Keratinocyte (primary cell): ENCODE measurements at regions not wholly inside any gene's neighbourhood (a gene's known extent, or its start where the extent isn't known, plus 50 kb on each side); places are given as distances from the start of the nearest gene placed in this dataset.

Experiments
- DNase-seq: peaks from one replicate; pipeline ENCODE4 v3.0.0-alpha.2; 2011; ENCODE audit warnings: low read depth, missing footprints, low spot score
- FAIRE-seq: peaks from 2 replicates; lab custom pipeline; 2011; peaks lifted over from hg19 to GRCh38; lab: Jason Lieb, UNC
- H2AFZ ChIP-seq: 2 replicates; pipeline ENCODE4 v1.6.0; 2012; ENCODE audit warnings: low read length, control low read depth, inconsistent platforms; ENCODE audit not compliant: control insufficient read depth
- H3K27ac ChIP-seq: 2 replicates; pipeline ENCODE4 v1.5.1; 2011; ENCODE audit warnings: low read length; ENCODE audit not compliant: control insufficient read depth, insufficient read depth
- H3K27me3 ChIP-seq: 3 replicates; pipeline ENCODE4 v1.6.0; 2011; ENCODE audit warnings: low read length; ENCODE audit not compliant: control insufficient read depth, insufficient read depth; ENCODE audit errors: extremely low read depth
- H3K36me3 ChIP-seq, 2 experiments: 2 replicates in 1 of 2; 3 replicates in 1 of 2; pipeline ENCODE4 v1.5.1; 2011; ENCODE audit warnings: low read length in 2 of 2, mild to moderate bottlenecking in 1 of 2; ENCODE audit not compliant: control insufficient read depth in 2 of 2, insufficient read depth in 2 of 2; ENCODE audit errors: extremely low read depth in 1 of 2
- H3K4me1 ChIP-seq: 3 replicates; pipeline ENCODE4 v1.5.1; 2011; ENCODE audit warnings: low read length; ENCODE audit not compliant: control insufficient read depth, insufficient read depth; ENCODE audit errors: extremely low read depth
- H3K4me2 ChIP-seq: 3 replicates; pipeline ENCODE4 v1.6.0; 2011; ENCODE audit warnings: low read depth, low read length; ENCODE audit not compliant: control insufficient read depth, insufficient read depth; ENCODE audit errors: extremely low read depth
- H3K4me3 ChIP-seq, 3 experiments: fragments of 200-600 bp in 1 of 3; sonication (generic) in 1 of 3; 2 replicates in 2 of 3; 3 replicates in 1 of 3; pipeline ENCODE4 v1.5.1; 2011 to 2016; ENCODE audit warnings: low read length in 3 of 3, mild to moderate bottlenecking in 3 of 3, control low read depth in 2 of 3, inconsistent platforms in 1 of 3, low read depth in 1 of 3, mixed read lengths in 1 of 3, mixed run types in 1 of 3, moderate library complexity in 1 of 3; ENCODE audit not compliant: control insufficient read depth in 2 of 3, insufficient read depth in 2 of 3; ENCODE audit errors: extremely low read depth in 1 of 3
- H3K79me2 ChIP-seq: 2 replicates; pipeline ENCODE4 v1.6.0; 2012; ENCODE audit warnings: low read length; ENCODE audit not compliant: control insufficient read depth, insufficient read depth
- H3K9ac ChIP-seq: 3 replicates; pipeline ENCODE4 v1.6.0; 2011; ENCODE audit warnings: low read length; ENCODE audit not compliant: control insufficient read depth, insufficient read depth; ENCODE audit errors: extremely low read depth
- H3K9me1 ChIP-seq: 3 replicates; pipeline ENCODE4 v1.6.0; 2011; ENCODE audit warnings: low read length; ENCODE audit not compliant: control insufficient read depth, insufficient read depth; ENCODE audit errors: extremely low read depth
- H3K9me3 ChIP-seq: 2 replicates; pipeline ENCODE4 v1.5.1; 2012; ENCODE audit warnings: low read depth, low read length; ENCODE audit not compliant: control insufficient read depth
- H4K20me1 ChIP-seq: 3 replicates; pipeline ENCODE4 v1.6.0; 2011; ENCODE audit warnings: low read length; ENCODE audit not compliant: control insufficient read depth, insufficient read depth; ENCODE audit errors: extremely low read depth
- CTCF ChIP-seq, 3 experiments: IDR thresholded peaks in 1 of 3; conservative IDR thresholded peaks in 1 of 3; optimal IDR thresholded peaks in 1 of 3; 2 replicates in 2 of 3; 3 replicates in 1 of 3; pipeline versions ENCODE3 to v1.5.1; 2011; ENCODE audit warnings: low read length in 3 of 3, mild to moderate bottlenecking in 3 of 3, moderate library complexity in 2 of 3, control low read depth in 1 of 3, inconsistent platforms in 1 of 3; ENCODE audit not compliant: insufficient read depth in 2 of 3; ENCODE audit errors: extremely low read depth in 1 of 3
- EZH2 ChIP-seq: IDR thresholded peaks from one replicate; pipeline ENCODE4 v1.6.1; 2012; ENCODE audit warnings: inconsistent platforms, mild to moderate bottlenecking, low read length, moderate library complexity
- dilution Hi-C: fragments of 300-500 bp; cut with MboI; formaldehyde crosslinking; loops from one replicate; pipeline ENCODE4 v1.7.0; 2020; ENCODE audit warnings: low sequenced_read_pairs; ENCODE audit not compliant: extremely low pct_ligation_motif_present

- Histone ChIP-seq H3K4me2 (no peak overlapping the region), H3K9me3 (no peaks in the 10 kb centered on the region), H2AFZ (no peak overlapping the region), H3K9ac (no peak overlapping the region), H3K9me1 (no peaks in the 10 kb centered on the region), H3K4me1 (peaks cover 9% of the 10 kb centered on the region), H3K27me3 (no peaks in the 10 kb centered on the region), H3K79me2 (no peaks in the 10 kb centered on the region), H3K36me3 (no peaks in the 10 kb centered on the region), H3K4me3 (no peak overlapping the region), H3K27ac (no peak overlapping the region), H4K20me1 (no peaks in the 10 kb centered on the region)
- no peak for FAIRE-seq
- DNase-seq: no peak
- TF ChIP-seq EZH2: no peak
- TF ChIP-seq CTCF (optimal IDR thresholded peaks at IDR 0.05 in 1 of 3, IDR thresholded peaks at IDR 0.05 in 1 of 3, conservative IDR thresholded peaks at IDR 0.05 in 1 of 3; ENCODE audit: extremely low read depth in 1 of 3, insufficient read depth in 2 of 3, low read length in 3 of 3): no peak
- dilution Hi-C loops: no loop called here
Measured at GRCh38 chr2:120634533-120634932, 101.1 kb upstream of the GLI2 start.

- no peaks in the 10 kb centered on the region for H3K36me3 ChIP-seq
- H3K4me2 ChIP-seq: no peak overlapping the region
- H3K79me2 ChIP-seq: no peaks in the 10 kb centered on the region
- H3K27me3 ChIP-seq: no peaks in the 10 kb centered on the region
- peaks cover 9% of the 10 kb centered on the region for H3K4me1 ChIP-seq
- TF ChIP-seq EZH2 (no peak), CTCF (optimal IDR thresholded peaks at IDR 0.05 in 1 of 3, IDR thresholded peaks at IDR 0.05 in 1 of 3, conservative IDR thresholded peaks at IDR 0.05 in 1 of 3; ENCODE audit: extremely low read depth in 1 of 3, insufficient read depth in 2 of 3, low read length in 3 of 3) (no peak)
- H3K4me3 ChIP-seq: no peak overlapping the region
- H3K9ac ChIP-seq: no peak overlapping the region
- FAIRE-seq: no peak
- no peak for DNase-seq
- H3K9me1 ChIP-seq: no peaks in the 10 kb centered on the region
- no peak overlapping the region for H3K27ac ChIP-seq
- H4K20me1 ChIP-seq: no peaks in the 10 kb centered on the region
- dilution Hi-C loops: no loop called here
- no peak overlapping the region for H2AFZ ChIP-seq
- H3K9me3 ChIP-seq: no peaks in the 10 kb centered on the region
Measured at GRCh38 chr2:120635146-120635545, 100.5 kb upstream of the GLI2 start.
